ENCODE measurements at regions not wholly inside any gene's neighbourhood (a gene's known extent, or its start where the extent isn't known, plus 50 kb on each side); places are given as distances from the start of the nearest gene placed in this dataset.
"Not testable (repeated sequence)": the region's sequence is repeated elsewhere in the genome, so short reads cannot be mapped to it uniquely, and the experiment has no call there.

DNA sequence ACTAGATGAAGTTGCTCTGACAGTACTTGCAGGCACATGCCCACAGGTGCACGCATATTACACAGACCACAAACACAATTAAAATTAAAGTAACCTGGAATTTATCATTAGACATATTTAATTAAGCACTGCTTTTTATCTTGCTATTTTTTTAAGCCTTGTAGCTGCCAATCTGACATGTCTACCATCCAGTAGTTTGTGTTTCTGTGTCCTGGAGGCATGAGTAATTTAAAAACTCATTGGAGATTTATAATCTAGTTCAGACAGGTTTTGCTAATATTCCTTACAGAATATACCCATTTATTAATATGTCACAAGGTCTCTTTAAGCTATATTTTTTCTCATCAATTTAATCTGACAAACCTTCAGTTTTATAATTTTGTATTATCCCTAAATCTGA, 445.0 kb upstream of the KLF6 start:
- DNase-seq (ENCODE audit: low spot score), result no peak

DNA sequence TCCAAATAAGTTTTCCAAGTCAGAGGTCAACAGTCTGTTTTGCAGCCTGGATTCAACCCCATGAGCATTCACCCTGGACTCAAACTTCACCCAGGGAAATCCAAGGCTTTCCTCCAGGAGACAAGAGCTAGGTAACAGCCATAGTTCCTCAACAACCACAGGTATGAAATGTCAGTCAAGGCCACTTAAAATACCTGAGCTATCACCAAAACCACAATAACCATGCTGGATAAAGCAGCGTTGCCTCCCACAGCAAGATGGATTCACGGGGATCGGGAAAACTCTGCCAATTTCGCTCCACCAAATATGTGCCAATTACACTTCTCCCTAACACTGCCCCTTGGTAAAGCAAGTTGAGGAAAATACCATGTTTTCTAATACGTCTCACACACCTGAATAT, 444.1 kb upstream of the KLF6 start:
- DNase-seq (ENCODE audit: low spot score), result no peak

DNA sequence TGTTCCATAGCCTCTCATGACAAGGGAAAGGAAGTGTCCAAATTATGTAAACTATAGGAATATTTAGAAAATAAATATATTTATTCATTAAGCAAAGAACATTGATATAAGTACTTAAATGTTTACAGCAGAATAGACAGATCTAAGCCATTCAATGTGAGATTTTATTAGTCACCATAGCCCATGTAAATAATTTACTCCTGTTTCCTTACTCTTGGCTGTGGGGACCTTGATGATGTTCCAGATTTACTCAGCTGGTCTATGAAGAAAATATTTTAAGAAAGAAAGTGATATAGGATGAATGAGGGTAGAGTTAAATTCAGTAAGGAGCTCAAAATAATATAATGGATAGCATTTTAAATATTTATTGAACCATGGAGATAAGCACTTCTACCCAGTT, 442.6 kb upstream of the KLF6 start:
- no peak for DNase-seq (ENCODE audit: low spot score)

DNA sequence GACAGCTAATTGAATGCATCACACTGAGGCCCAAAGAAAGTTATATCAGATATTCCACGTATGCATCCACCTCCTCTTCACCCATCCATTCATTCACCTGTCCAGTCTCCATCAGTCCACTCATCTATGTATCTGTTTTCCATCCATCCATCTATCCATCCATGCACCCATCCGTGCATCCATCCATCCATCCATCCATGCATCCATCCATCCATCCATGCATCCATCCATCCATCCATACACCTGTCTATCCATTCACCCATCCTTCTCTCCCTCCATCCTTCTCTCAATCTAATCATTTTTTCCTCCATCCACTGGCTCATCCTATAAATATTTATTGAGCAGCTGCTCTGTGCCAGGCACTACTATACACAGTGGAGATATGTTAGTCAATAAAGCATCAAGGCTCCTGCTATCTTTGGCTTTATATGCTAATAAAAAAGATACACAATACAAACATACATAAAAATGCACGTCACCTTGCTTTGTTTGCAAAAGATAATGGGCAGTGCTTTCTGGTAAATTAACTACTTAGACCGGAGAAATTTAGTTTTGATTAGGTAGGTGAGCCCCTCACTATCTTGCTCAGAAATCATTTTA, 442.0 kb upstream of the KLF6 start:
- DNase-seq (ENCODE audit: low spot score), result no peak

DNA sequence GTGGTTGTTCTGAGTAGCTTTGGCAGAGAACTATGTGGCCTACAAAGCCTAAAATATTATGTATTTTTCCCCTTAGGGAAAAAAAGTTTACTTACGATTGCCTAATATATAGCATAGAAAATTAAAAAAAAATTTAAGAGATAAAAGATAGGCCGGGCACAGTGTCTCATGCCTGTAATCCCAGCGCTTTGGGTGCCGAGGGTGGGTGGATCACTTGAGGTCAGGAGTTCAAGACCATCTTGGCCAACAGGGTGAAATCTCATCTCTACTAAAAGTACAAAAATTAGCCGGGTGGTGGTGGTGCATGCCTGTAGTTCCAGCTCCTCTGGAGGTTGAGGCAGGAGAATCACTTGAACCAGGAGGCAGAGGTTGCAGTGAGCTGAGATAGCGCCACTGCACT, 439.2 kb upstream of the KLF6 start:
- DNase-seq (ENCODE audit: low spot score), result no peak

DNA sequence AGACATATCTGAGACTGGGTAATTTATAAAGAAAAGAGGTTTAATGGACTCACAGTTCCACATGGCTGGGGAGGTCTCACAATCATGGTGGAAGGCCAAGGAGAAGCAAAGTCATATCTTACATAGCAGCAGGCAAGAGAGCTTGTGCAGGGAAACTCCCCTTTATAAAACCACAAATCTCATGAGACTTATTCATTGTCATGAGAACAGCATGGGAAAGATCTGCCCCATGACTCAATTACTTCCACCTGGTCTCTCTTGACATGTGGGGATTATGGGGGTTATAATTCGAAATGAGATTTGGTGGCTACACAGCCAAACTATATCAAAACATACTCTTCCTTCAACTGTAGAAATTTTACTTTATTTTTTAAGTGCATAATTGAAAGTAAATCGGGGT, 436.3 kb upstream of the KLF6 start:
- not testable (repeated sequence) for DNase-seq (ENCODE audit: low spot score)

DNA sequence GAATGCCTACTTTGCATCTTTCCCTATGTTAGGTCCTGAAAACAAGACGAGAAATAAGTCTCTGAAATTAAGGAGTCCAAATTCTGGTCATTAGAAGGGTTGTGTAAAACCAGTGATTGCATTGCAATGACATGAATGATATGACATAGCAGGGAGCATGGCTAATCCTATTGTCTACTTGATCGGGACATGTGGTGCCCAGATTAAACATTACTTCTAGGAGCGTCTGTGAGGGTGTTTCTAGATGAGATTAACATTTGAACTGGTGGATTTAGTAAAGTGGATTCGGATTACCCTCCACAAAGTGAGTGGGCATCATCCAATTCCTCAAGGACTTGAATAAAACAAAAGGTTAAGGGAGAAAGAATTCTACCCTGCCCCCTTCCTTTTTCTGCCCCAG, 434.9 kb upstream of the KLF6 start:
- DNase-seq (ENCODE audit: low spot score), result no peak

DNA sequence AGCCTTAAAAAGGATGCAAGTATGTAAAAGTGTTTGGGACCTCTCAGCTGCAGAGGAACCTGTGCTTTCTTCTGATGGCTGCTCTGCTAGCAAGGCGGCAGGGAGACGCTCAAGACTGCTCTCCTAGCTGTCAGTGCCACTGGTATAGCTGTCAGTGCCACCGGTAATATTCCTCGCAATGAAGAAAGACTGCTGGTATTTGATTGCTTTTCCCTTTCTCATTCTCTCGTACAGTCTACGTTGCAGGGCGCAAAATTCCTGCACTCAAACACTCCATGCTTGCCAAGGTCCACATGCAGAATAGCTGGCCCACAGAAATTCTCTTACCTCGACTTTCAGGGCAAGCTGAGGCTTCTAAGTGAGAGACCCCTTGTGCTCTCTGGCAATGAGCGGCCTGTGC, 432.6 kb upstream of the KLF6 start:
- DNase-seq (ENCODE audit: low spot score), result no peak

DNA sequence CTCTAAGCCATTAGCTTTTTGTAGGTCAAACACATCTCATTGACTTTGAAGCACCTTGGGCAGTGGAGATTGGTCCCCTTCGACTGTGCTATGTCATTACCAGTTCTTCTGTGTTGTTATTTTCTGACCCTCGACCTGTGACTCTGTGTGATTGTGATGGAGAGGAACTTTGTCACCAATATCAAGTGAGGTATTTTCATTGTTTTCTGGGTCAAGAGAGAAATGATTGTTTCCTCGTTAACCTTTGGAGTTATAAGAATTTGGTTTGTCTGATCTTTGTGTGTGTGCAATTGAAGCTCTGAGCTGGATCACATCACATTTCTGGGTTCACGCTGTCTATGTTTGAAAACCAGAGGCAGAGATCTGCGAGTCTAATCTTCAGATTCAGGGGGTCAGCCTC, 432.2 kb upstream of the KLF6 start:
- DNase-seq (ENCODE audit: low spot score), result no peak

DNA sequence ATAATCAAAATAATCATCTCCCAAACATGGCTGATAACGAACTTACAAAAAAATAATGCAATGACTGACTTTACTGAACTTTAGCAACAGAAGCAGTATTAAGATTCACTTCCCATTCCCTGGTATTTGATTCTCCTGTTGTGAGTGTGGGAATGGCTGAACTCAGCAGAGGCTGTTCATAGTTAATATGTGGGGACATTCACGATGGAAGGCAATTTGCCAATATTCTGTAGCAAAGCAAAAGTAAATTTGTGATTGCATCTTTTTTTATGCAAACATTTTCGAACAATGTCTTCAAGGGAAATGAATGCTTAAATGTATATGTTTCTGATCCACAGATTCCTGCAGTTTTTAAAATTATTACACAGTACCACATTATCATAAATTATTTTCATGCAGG, 431.7 kb upstream of the KLF6 start:
- DNase-seq (ENCODE audit: low spot score), result no peak

DNA sequence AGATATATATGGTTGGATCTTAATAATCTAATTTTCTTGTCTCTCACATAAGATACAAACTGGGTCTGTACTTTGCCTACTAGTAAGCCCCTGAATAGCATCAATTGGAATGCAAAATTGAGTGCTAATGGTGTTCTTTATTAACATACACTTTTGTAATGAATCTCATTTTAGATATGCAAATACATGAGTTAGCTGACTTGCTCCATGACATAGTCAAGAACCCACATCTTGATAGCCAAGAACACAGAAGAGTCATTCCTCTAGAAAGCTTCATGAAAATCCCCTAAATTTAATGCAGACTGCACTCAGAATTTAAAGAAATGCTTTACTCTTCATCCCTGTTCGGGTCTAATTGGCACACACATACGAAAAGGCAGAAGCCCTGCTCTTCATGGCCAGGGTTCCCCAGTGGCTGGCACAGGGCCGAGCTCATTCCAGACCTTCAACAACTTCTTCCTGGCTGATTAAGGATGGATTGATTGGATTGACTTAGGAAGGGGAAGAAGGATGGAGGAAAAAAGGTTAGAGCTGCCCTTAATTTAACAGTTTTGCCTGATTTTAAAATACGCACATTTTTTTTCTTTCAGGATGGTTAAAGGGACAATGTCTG, 431.1 kb upstream of the KLF6 start:
- no peak for DNase-seq (ENCODE audit: low spot score)

DNA sequence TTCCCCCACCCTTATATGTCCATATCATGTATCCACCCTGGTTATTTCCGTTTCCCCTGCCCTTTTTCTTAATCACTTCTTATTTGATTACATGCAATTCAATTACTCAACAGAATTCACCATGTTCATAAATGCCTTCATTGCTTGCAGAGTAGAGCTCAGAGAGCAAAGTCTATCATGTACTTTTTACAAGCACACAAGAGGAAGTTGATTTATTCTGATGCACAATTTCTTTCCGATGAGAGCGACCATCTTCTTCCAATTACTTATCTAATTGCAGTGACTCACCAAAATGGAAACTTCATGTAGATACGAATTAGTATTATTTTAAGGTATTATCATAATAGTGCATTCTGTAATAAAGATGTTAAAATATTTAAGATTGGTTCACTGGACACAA, 430.5 kb upstream of the KLF6 start:
- no peak for DNase-seq (ENCODE audit: low spot score)

DNA sequence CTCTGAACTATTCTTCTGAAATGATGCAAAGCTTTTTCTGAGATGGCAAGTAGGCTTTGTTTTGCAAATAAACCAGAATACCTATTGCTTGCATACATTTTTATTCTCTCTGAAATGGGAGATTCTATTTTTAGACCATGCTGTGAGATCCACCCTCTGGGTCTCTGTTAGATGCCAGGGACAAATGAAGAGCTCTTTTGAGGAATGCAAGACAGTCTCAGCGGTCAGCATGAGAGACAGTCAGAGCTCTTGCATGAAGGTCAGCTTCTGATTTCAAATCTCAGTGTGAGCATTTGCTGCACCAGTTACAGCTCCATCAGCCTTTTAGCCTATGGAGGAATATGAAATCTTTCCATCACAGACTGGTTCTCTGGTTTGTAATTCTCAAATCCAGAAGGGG, 429.9 kb upstream of the KLF6 start:
- no peak for DNase-seq (ENCODE audit: low spot score)

DNA sequence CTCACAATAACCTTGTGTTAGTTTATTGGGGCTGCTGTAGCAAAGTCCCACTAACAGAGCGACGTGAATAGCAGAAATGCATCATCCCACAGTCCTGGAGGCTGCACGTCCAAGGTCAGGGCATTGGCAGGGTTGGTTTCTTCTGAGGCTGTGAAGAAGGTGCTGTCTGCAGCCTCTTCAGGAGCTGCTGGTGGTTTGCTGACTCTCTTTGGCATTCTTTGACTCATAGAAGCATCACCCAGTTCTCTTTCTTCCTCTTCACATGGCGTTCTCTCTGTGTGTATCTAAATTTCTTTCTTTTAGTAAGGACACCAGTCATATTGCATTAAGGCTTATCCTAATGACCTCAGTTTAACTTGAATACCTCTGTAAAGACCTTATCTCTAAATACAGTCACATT, 428.4 kb upstream of the KLF6 start:
- DNase-seq (ENCODE audit: low spot score), result no peak

DNA sequence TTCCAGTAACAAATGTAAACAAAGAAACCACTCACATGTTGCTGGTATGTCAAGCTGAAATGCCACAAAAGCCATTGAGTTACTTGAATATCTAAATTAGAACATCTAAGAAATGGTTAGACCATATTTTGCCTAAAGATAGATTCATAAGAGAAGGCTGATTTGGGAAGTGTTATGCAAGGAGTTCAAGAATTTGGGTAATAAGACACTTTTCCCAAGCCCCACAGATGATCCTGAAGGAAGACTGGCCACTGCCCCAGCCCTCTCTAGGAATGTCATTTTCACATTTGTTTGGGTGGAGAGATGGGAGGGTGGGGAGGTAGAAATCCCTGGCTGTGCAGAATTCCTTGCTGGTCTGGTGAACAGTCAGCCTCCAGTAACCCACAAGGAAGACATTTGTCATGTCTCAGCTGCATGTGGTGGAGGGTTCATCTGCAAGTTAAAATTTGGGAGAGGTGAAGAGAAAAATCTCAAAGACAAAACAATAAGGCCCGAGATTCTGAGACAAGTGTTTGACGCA, 427.2 kb upstream of the KLF6 start:
- no peak for DNase-seq (ENCODE audit: low spot score)

DNA sequence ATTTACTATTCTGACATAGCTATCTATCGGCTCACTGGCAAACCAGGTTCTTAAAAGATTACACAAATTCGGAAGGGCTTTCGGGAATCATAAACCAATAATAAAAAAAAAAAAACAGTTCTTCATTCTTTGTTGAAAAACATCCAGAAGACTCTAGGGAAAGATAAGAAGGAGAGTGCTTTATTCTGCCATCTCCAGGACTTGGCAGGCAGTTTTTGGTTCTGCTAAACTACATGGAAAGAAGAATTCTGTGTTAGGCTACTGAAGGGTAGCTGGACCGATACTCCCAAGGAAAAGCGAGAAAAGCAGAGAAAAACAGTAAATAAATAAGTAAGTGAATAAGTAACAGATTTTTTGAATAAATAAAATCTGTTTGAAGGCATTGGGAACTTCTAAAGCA, 423.5 kb upstream of the KLF6 start:
- DNase-seq (ENCODE audit: low spot score), result no peak

DNA sequence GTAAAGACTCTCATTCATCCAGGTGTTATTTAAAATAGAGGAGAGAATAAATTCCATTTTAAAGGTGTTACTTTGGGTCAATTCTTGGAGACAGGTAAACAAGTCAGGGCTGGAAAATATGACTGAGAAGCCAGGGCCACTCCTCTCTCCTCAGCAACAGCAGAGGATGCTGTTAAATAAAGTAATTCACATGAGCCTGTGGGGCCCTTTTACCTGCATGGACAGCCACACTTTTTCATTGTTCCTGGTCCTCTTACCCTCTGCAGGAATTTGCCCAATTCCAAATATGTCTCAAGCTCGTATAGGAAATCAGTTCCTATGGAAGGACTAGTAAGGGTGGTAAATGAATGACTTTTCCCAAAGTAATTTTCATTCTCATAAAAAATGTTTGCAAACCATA, 420.1 kb upstream of the KLF6 start:
- DNase-seq (ENCODE audit: low spot score), result no peak

DNA sequence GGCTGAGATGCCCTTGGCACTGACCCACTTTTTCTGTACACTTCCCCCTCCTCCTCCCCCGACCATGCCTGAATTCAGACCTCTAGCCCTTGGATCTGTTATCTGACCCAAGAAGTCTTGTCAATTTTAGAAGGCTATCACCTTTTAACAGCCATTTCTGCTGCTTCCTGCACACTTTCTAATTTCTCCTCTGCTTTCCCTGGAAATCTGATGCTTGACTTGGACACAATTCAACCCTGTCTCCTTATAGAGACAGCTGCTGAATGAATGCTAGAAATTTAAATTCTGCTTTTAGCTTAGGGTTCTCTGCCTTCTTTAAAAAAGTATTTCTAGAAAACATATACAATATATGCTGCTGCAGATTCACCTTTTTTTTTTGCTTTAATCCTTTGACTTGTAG, 417.9 kb upstream of the KLF6 start:
- no peak for DNase-seq (ENCODE audit: low spot score)

DNA sequence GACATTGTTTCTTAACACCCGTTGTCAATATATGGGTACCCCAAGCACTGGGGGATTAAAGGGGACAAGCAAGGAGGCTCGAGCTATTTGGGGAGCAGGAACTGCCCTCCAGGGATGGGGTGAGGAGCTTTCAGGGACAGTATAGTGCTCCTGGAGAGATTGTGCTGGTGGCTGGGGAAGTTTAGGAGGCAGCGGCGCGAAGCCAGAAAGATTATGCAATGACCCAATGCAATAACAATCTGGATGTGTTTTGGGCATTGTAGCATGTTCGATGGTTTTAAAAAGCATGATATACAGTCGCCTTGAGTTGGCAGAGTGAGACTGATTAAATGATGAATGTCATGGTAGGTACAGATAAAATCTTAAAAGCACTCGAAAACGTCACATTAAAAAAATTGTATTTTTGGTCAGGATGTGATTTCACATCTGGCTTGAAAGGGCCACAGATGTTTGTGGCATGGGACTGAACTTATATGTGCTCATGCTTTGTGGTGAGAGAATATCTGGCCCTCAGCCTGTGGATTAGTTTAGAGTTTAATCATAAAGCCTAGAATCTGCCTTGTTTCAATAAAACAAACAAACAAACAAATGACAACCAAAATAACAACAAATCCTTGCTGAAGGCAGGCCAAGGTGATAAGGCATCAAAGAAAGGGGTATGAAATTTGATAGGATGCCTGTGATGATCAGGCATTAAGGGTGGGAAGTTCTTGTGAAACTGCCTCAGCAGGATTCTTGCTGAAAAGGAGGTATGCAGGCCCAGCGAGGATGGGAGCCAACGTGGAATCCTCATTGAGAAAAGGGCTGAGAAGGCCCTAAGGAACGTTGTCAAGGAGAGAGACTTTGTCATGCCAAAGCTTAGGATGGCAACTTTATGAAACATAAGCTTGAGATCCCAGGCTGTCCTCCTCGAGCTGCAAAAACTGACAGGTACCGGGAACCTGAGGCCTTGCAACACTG, 417.1 kb upstream of the KLF6 start:
- DNase-seq (ENCODE audit: low spot score), result no peak

DNA sequence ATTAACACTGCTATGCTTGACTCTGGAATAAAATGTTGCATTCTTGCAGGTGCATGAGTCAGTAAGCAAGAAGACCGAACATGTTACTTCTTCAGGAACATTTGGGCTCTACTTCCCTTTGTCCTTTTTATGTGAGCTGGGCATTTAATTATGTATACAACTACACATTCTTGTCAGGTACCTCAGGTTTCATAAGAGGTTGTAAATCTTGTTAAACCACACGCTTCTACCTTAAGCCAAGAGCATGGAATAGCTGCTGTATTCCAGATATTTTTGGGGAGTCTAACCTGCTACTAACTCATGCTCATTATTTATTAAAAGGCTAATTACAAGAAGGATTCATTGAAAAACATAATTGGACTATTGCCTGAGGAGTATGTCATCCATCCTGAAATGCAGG, 414.2 kb upstream of the KLF6 start:
- DNase-seq (ENCODE audit: low spot score), result no peak

DNA sequence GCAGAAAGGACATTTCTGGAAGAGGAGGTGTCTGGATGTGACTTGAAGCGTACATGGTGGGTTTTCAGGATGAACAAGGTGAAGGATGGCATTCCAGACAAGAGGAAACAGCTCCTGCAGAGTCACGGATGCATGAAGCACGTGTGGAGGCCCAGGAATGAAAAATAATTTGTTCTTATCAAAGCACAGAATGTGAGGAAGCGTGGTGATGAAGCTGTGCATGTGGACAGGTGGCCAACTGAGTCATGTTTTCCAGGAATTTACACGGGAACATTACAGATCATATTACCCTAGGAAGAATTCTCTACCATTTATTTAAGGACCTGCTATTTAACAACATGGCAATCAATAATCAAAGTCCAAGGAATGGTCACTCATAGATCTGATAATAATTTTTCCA, 413.2 kb upstream of the KLF6 start:
- no peak for DNase-seq (ENCODE audit: low spot score)

DNA sequence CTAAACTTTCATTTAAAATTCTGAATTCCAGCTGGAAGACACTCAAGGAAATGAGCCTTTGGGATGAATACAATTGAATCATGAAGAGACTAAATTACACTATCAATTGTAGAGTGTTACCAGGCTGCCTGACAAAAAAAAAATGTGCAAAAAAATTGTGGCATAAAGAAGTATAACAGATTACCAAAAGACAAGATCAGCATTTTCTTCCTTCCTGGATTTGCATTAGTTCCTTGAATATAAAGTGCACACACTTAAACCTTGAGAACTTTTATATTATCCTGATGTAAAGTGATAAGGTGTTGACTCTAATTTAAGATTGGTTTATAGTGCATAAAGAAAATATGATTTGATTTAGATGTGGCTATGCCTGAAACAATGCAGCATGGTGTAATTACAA, 412.7 kb upstream of the KLF6 start:
- DNase-seq (ENCODE audit: low spot score), result no peak

DNA sequence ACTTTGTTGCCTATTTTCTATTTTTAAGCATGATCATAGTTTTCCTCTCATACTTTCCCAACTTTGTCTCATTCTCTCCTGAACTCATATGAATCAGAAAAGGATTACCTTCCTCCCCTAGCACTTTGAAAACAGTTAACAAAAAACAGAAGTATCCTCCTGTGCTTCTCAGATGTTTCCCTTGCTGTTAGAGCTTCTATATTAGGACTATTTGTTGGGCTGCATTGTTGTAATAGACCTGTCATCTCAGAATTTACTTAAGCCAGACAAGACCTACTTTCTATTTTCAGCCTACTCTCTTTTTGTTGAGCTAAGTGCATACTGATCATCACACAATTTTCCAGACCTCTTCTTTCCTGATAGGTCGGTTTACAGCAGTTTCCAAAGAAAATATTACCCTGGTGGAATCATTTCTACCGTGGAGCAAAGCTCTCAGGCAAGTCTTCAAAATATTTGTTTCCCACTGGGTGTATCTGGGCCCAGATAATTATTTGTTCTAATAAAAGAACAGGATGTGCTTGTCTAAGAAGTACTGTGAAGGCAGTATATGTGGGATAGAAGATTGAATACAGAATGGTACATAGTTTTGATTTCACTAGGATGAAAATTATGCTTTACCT, 411.9 kb upstream of the KLF6 start:
- DNase-seq (ENCODE audit: low spot score), result no peak

Data from ecto neural progenitor cell (in vitro differentiated cells).